Pulmonary artery endothelial cell (primary cell): ENCODE measurements at regions not wholly inside any gene's neighbourhood (a gene's known extent, or its start where the extent isn't known, plus 50 kb on each side); places are given as distances from the start of the nearest gene placed in this dataset.
"Not testable (repeated sequence)": the region's sequence is repeated elsewhere in the genome, so short reads cannot be mapped to it uniquely, and the experiment has no call there.

Experiments used
- DNase-seq: peaks from one replicate; pipeline ENCODE4 v3.0.0-alpha.2; 2011; ENCODE audit warnings: low read depth, low spot score

GRCh38 chr7:120168066-120168465 is 104.9 kb upstream of the KCND2 start:
- no peak for DNase-seq

- DNase-seq: no peak
Observed at GRCh38 chr7:120169996-120170783, 102.8 kb upstream of the KCND2 start.

GRCh38 chr7:120170834-120171233 is 102.1 kb upstream of the KCND2 start:
- no peak for DNase-seq

GRCh38 chr7:120171406-120171805 is 101.6 kb upstream of the KCND2 start:
- DNase-seq: no peak

GRCh38 chr7:120180221-120180620 is 92.8 kb upstream of the KCND2 start:
- DNase-seq: no peak

- no peak for DNase-seq
Observed at GRCh38 chr7:120181499-120181898, 91.5 kb upstream of the KCND2 start.

- DNase-seq: no peak
Observed at GRCh38 chr7:120184866-120185265, 88.1 kb upstream of the KCND2 start.

- DNase-seq: no peak
Observed at GRCh38 chr7:120185940-120186682, 86.9 kb upstream of the KCND2 start.

- no peak for DNase-seq
Observed at GRCh38 chr7:120186688-120187087, 86.3 kb upstream of the KCND2 start.

- no peak for DNase-seq
Observed at GRCh38 chr7:120189623-120190022, 83.4 kb upstream of the KCND2 start.

GRCh38 chr7:120190109-120190508 is 82.9 kb upstream of the KCND2 start:
- DNase-seq: no peak

GRCh38 chr7:120190566-120190965 is 82.4 kb upstream of the KCND2 start:
- no peak for DNase-seq

GRCh38 chr7:120191423-120191822 is 81.6 kb upstream of the KCND2 start:
- not testable (repeated sequence) for DNase-seq

- DNase-seq: no peak
Observed at GRCh38 chr7:120201290-120201689, 71.7 kb upstream of the KCND2 start.

GRCh38 chr7:120205101-120205500 is 67.9 kb upstream of the KCND2 start:
- DNase-seq: no peak

GRCh38 chr7:120207037-120207436 is 65.9 kb upstream of the KCND2 start:
- no peak for DNase-seq

- no peak for DNase-seq
Observed at GRCh38 chr7:120215654-120216053, 57.3 kb upstream of the KCND2 start.

- DNase-seq: no peak
Observed at GRCh38 chr7:120216947-120217346, 56.0 kb upstream of the KCND2 start.

GRCh38 chr7:120218712-120219111 is 54.3 kb upstream of the KCND2 start:
- DNase-seq: no peak

GRCh38 chr7:120221666-120222065 is 51.3 kb upstream of the KCND2 start:
- DNase-seq: no peak
